ENCODE measurements at regions not wholly inside any gene's neighbourhood (a gene's known extent, or its start where the extent isn't known, plus 50 kb on each side); places are given as distances from the start of the nearest gene placed in this dataset.
"Not testable (repeated sequence)": the region's sequence is repeated elsewhere in the genome, so short reads cannot be mapped to it uniquely, and the experiment has no call there.

DNA sequence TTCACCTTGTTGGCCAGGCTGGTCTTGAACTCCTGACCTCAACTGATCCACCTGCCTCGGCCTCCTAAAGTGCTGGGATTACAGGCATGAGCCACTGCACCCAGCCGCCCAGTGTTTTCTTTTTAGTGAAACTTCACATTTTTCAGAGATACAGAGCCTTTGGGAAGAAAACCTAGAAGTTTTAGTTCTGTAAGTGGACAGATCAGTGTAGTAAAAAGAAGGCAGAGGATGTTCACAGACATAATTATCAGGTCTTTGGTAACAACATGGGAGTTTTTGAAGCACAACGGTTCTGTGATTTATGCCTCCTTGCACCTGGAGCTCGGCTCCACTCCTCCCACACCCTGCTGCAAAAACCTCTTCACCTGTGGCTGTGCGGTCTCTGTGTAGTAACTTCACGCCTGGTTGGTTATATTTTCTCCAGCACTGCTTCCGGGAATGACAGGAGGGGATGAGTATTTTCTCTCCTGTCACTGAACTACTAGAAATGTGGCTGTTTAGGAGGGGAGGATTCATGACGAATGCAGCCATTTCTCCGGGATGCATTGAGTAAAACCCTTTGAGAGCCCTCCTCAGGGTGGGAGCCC is 67.0 kb downstream of the ARF6 start:
- no peak overlapping the region for H3K4me3 ChIP-seq
- TF ChIP-seq POLR2A (IDR thresholded peaks at IDR 0.05) (no peak), POLR2AphosphoS5 (IDR thresholded peaks at IDR 0.05; ENCODE audit: insufficient read depth in 1 of 2, low read depth in 1 of 2) (no peak)
- TF ChIP-seq, protein P1, sequence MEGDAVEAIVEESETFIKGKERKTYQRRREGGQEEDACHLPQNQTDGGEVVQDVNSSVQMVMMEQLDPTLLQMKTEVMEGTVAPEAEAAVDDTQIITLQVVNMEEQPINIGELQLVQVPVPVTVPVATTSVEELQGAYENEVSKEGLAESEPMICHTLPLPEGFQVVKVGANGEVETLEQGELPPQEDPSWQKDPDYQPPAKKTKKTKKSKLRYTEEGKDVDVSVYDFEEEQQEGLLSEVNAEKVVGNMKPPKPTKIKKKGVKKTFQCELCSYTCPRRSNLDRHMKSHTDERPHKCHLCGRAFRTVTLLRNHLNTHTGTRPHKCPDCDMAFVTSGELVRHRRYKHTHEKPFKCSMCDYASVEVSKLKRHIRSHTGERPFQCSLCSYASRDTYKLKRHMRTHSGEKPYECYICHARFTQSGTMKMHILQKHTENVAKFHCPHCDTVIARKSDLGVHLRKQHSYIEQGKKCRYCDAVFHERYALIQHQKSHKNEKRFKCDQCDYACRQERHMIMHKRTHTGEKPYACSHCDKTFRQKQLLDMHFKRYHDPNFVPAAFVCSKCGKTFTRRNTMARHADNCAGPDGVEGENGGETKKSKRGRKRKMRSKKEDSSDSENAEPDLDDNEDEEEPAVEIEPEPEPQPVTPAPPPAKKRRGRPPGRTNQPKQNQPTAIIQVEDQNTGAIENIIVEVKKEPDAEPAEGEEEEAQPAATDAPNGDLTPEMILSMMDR (IDR thresholded peaks at IDR 0.05), result no peak
- no peak for DNase-seq (ENCODE audit: extremely low spot score in 2 of 2)
- H3K9me3 ChIP-seq, result no peaks in the 10 kb centered on the region
- H3K27ac ChIP-seq, result no peak overlapping the region
- H3K4me1 ChIP-seq, result peaks cover 12% of the 10 kb centered on the region
- no peaks in the 10 kb centered on the region for H3K27me3 ChIP-seq
- H3K36me3 ChIP-seq, result no peaks in the 10 kb centered on the region
- intact Hi-C loops (cut with DNase I), result no loop called here

DNA sequence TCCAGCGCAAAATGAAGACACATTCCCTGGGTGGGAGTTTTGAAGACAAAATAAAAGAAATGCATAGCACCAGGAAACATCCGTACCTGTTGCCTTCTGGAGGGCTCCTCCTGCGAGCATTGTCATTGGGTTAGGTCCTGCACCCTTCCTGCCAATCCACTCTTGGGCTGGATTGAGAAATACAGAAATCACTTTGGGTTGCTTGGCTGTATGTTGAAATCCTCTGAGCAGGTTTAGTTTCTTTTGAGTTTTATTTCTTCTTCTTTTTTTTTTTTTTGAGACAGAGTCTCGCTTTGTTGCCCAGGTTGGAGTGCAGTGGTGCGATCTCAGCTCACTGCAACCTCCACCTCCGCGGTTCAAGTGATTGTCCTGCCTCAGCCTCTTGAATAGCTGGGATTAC is 67.6 kb downstream of the ARF6 start:
- Histone ChIP-seq H3K4me3 (no peak overlapping the region), H3K9me3 (no peaks in the 10 kb centered on the region), H3K4me1 (peaks cover 12% of the 10 kb centered on the region), H3K27ac (no peak overlapping the region), H3K36me3 (no peaks in the 10 kb centered on the region), H3K27me3 (no peaks in the 10 kb centered on the region)
- no peak for DNase-seq (ENCODE audit: extremely low spot score in 2 of 2)
- intact Hi-C loops (cut with DNase I), result no loop called here
- no peak for TF ChIP-seq POLR2AphosphoS5 (IDR thresholded peaks at IDR 0.05; ENCODE audit: insufficient read depth in 1 of 2, low read depth in 1 of 2)
- TF ChIP-seq, protein P1 (IDR thresholded peaks at IDR 0.05), result no peak
- TF ChIP-seq POLR2A (IDR thresholded peaks at IDR 0.05), result no peak

DNA sequence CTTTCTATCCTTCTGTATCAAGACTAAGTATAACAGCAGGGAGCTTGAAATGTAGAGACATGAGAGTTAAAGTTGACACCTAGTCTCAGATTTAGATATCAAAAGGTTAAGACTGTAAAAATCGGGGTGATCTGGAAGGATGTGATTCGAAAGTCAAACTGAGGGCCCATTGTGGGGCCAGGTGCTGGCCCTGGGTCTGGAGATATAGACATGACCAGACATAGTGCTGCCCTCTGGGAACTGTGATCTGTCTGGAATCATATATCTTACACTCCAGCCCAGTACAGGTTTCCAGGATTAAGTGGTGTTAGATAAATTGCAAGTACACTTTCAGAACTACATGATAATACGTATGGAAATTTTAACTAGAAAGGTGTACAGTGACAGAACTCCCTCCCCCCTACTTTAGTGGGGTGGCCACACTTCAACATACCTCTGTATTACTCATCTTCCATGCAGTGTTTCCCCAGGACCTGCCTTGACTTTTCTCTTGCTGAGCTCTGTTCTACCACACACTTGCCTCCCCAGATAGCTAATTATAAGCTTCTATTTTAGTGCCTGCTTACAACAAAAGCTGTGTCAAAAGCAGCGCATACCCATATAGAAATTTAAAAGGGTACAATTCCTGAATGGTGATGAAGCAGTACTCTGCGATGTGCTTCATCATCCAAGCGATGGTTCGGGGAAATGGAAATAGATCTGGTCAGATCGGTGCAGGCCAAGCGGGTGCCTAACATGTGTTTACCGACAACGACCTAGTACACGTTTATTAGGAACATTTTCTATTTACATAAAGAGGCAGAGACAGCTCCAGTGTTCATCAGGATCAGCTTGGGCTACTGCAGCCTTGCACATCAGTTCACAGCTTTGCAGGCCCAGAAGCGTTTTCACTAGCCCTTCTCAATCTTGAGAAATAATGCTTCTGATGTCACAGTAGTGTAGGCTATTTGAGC is 68.7 kb downstream of the ARF6 start:
- H3K36me3 ChIP-seq, result no peaks in the 10 kb centered on the region
- TF ChIP-seq POLR2AphosphoS5 (IDR thresholded peaks at IDR 0.05; ENCODE audit: insufficient read depth in 1 of 2, low read depth in 1 of 2), result no peak
- TF ChIP-seq, protein P1 (IDR thresholded peaks at IDR 0.05), result no peak
- TF ChIP-seq POLR2A (IDR thresholded peaks at IDR 0.05), result no peak
- peaks cover 19% of the 10 kb centered on the region for H3K4me1 ChIP-seq
- H3K27ac ChIP-seq, result peak overlapping the region; percentile 62
- intact Hi-C loops (cut with DNase I), result no loop called here
- no peak overlapping the region for H3K4me3 ChIP-seq
- DNase-seq (ENCODE audit: extremely low spot score in 2 of 2), result no peak
- no peaks in the 10 kb centered on the region for H3K9me3 ChIP-seq
- H3K27me3 ChIP-seq, result no peaks in the 10 kb centered on the region

DNA sequence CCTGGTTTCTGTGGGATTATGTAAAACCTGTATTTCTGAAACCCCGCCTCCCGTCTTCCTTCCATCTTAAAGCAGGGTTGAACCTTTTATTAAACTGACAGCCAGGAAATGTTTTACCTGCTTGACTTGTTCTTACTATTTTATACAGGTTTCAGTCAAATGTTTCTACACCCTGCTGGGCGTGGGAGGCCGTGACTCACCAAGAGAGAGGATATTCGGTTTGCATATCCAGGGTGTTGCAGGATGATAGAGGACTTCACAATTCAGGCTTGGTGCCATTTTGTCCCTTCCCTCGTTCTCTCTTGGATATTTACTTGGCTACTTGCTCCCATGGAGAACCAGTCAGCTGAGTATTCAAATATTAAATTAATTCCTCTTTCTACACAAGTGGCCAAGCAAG is 69.7 kb downstream of the ARF6 start:
- DNase-seq (ENCODE audit: extremely low spot score in 2 of 2), result no peak
- Histone ChIP-seq H3K4me3 (no peak overlapping the region), H3K27me3 (no peaks in the 10 kb centered on the region), H3K9me3 (no peaks in the 10 kb centered on the region), H3K4me1 (peaks cover 19% of the 10 kb centered on the region), H3K27ac (peak overlapping the region; percentile 33), H3K36me3 (no peaks in the 10 kb centered on the region)
- TF ChIP-seq POLR2AphosphoS5 (IDR thresholded peaks at IDR 0.05; ENCODE audit: insufficient read depth in 1 of 2, low read depth in 1 of 2) (peak in 1 of 2 donors; percentile 81), POLR2A (IDR thresholded peaks at IDR 0.05) (no peak)
- intact Hi-C loops (cut with DNase I), result no loop called here

DNA sequence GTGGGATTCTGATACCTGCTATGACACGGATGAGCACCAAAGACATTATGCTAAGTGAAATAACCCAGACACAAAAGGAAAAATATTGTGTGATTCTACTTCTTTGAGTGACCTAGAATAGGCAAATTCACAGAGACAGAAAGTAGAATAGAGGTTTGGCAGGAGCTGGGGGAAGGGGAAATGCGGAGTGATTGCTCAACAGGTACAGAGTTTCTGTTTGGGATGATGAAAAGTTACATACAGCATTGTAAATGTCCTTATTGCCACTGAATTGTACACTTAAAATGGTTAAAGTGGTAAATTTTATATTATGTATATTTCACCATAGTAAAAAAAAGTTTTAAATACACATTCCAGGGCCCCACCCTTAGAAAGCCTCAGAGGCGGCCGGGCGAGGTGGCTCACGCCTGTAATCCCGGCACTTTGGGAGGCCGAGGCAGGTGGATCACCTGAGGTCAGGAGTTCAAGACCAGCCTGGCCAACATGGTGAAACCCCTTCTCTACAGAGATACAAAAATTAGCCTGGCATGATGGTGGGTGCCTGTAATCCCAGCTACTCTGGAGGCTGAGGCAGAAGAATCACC is 72.3 kb downstream of the ARF6 start:
- H3K9me3 ChIP-seq; H3K27me3 ChIP-seq; H3K4me3 ChIP-seq; intact Hi-C loops (cut with DNase I); H3K36me3 ChIP-seq; H3K27ac ChIP-seq; DNase-seq (ENCODE audit: extremely low spot score in 2 of 2): not testable (repeated sequence)
- H3K4me1 ChIP-seq, result peaks cover 24% of the 10 kb centered on the region

All from vagina (tissue), 2 donors.